ENCODE measurements at regions not wholly inside any gene's neighbourhood (a gene's known extent, or its start where the extent isn't known, plus 50 kb on each side); places are given as distances from the start of the nearest gene placed in this dataset.

- Histone ChIP-seq H3K27me3 (no peaks in the 10 kb centered on the region), H3K4me1 (peaks cover 0 to 13% (median 0%) of the 10 kb centered on the region in 4 donors), H3K4me3 (no peak overlapping the region), H3K36me3 (no peaks in the 10 kb centered on the region), H3K27ac (no peak overlapping the region), H3K9me3 (no peaks in the 10 kb centered on the region)
- no peak for DNase-seq
- no peak for TF ChIP-seq POLR2AphosphoS5 (IDR thresholded peaks at IDR 0.05)
- no peak for TF ChIP-seq EP300 (IDR thresholded peaks at IDR 0.05)
- no peak for TF ChIP-seq POLR2A (IDR thresholded peaks at IDR 0.05)
- no peak for TF ChIP-seq CTCF (IDR thresholded peaks at IDR 0.05)
- 15 to 61% methylated on average over 3 of the region's 3 CpGs for WGBS, 2 donors
- intact Hi-C loops (cut with DNase I) = no loop called here
These were observed 156.5 kb upstream of the AGR3 start for GRCh38 chr7:17038160-17038782.

- intact Hi-C loops (cut with DNase I) = no loop called here
- WGBS, 2 donors = 23 to 46% methylated on average over 2 of the region's 2 CpGs
- H3K27me3 ChIP-seq = no peaks in the 10 kb centered on the region
- no peak overlapping the region for H3K4me3 ChIP-seq
- peaks cover 0 to 13% (median 0%) of the 10 kb centered on the region in 4 donors for H3K4me1 ChIP-seq
- DNase-seq = no peak
- H3K9me3 ChIP-seq = no peaks in the 10 kb centered on the region
- H3K36me3 ChIP-seq = no peaks in the 10 kb centered on the region
- no peak overlapping the region for H3K27ac ChIP-seq
- TF ChIP-seq EP300 (IDR thresholded peaks at IDR 0.05) (no peak), POLR2A (IDR thresholded peaks at IDR 0.05) (no peak), CTCF (IDR thresholded peaks at IDR 0.05) (no peak), POLR2AphosphoS5 (IDR thresholded peaks at IDR 0.05) (no peak)
These were observed 157.0 kb upstream of the AGR3 start for GRCh38 chr7:17038783-17039170.

- Histone ChIP-seq H3K4me3 (no peak overlapping the region), H3K4me1 (peaks cover 0 to 13% (median 0%) of the 10 kb centered on the region in 4 donors), H3K27me3 (no peaks in the 10 kb centered on the region), H3K9me3 (no peaks in the 10 kb centered on the region), H3K36me3 (no peaks in the 10 kb centered on the region), H3K27ac (no peak overlapping the region)
- intact Hi-C loops (cut with DNase I) = no loop called here
- WGBS, 2 donors = 89% methylated on average over 2 of the region's 2 CpGs
- DNase-seq = no peak
- TF ChIP-seq POLR2A (IDR thresholded peaks at IDR 0.05) = no peak
- no peak for TF ChIP-seq POLR2AphosphoS5 (IDR thresholded peaks at IDR 0.05)
- no peak for TF ChIP-seq CTCF (IDR thresholded peaks at IDR 0.05)
- no peak for TF ChIP-seq EP300 (IDR thresholded peaks at IDR 0.05)
These were observed 157.6 kb upstream of the AGR3 start for GRCh38 chr7:17039372-17039771.

- intact Hi-C loops (cut with DNase I) = no loop called here
- 63 to 72% methylated on average over 4 of the region's 4 CpGs for WGBS, 2 donors
- peaks cover 0 to 13% (median 0%) of the 10 kb centered on the region in 4 donors for H3K4me1 ChIP-seq
These were observed 158.9 kb upstream of the AGR3 start for GRCh38 chr7:17040716-17041115.

More at GRCh38 chr7:17040716-17041115, 158.9 kb upstream of the AGR3 start:
- no peaks in the 10 kb centered on the region for H3K9me3 ChIP-seq
- no peak for DNase-seq
- H3K27me3 ChIP-seq = no peaks in the 10 kb centered on the region
- no peak overlapping the region for H3K27ac ChIP-seq
- H3K4me3 ChIP-seq = no peak overlapping the region
- H3K36me3 ChIP-seq = no peaks in the 10 kb centered on the region
- TF ChIP-seq POLR2AphosphoS5 (IDR thresholded peaks at IDR 0.05) (no peak), EP300 (IDR thresholded peaks at IDR 0.05) (no peak), POLR2A (IDR thresholded peaks at IDR 0.05) (no peak), CTCF (IDR thresholded peaks at IDR 0.05) (no peak)

Measured in sigmoid colon (tissue), 6 donors.